Erythroblast (primary cell): ENCODE measurements at regions not wholly inside any gene's neighbourhood (a gene's known extent, or its start where the extent isn't known, plus 50 kb on each side); places are given as distances from the start of the nearest gene placed in this dataset.
A peak's percentile ranks its signal among the peaks of the same experiment; 100 is the strongest.

Source experiments
- DNase-seq, 2 experiments: peaks; one replicate each; lab custom pipeline; 2025; lab: John Stamatoyannopoulos, UW
- GATA1 ChIP-seq: IDR thresholded peaks from 2 replicates; pipeline ENCODE4 v1.6.1; 2011; ENCODE audit warnings: low read depth, mild to moderate bottlenecking, control low read depth, low read length, moderate library complexity
- POLR2A ChIP-seq: IDR thresholded peaks from 2 replicates; pipeline ENCODE4 v1.6.1; 2011; ENCODE audit warnings: mild to moderate bottlenecking, low read length

- TF ChIP-seq POLR2A, result no peak
- TF ChIP-seq GATA1, result no peak
- DNase-seq, result no peak
Observed at GRCh38 chr12:107490010-107490409, 195.6 kb upstream of the PWP1 start.

GRCh38 chr12:107491856-107492255 is 193.7 kb upstream of the PWP1 start:
- TF ChIP-seq POLR2A (no peak), GATA1 (no peak)
- DNase-seq, result no peak

GRCh38 chr12:107492393-107493134 is 193.0 kb upstream of the PWP1 start:
- TF ChIP-seq POLR2A (no peak), GATA1 (no peak)
- DNase-seq, result no peak

- TF ChIP-seq GATA1 (no peak), POLR2A (no peak)
- DNase-seq, result no peak
Observed at GRCh38 chr12:107493135-107493494, 192.5 kb upstream of the PWP1 start.

- no peak for DNase-seq
- no peak for TF ChIP-seq POLR2A
- no peak for TF ChIP-seq GATA1
Observed at GRCh38 chr12:107493666-107494065, 191.9 kb upstream of the PWP1 start.

- DNase-seq, result no peak
- TF ChIP-seq POLR2A (no peak), GATA1 (no peak)
Observed at GRCh38 chr12:107494331-107494730, 191.3 kb upstream of the PWP1 start.

- DNase-seq, result no peak
- TF ChIP-seq POLR2A, result no peak
- no peak for TF ChIP-seq GATA1
Observed at GRCh38 chr12:107495604-107496003, 190.0 kb upstream of the PWP1 start.

GRCh38 chr12:107497231-107497630 is 188.4 kb upstream of the PWP1 start:
- no peak for DNase-seq
- TF ChIP-seq POLR2A, result no peak
- no peak for TF ChIP-seq GATA1

- DNase-seq, result no peak
- TF ChIP-seq GATA1 (no peak), POLR2A (no peak)
Observed at GRCh38 chr12:107500307-107500706, 185.3 kb upstream of the PWP1 start.

- no peak for DNase-seq
- TF ChIP-seq POLR2A (no peak), GATA1 (no peak)
Observed at GRCh38 chr12:107501681-107502080, 183.9 kb upstream of the PWP1 start.

- peak in 1 of 2 experiments; percentile 17 for DNase-seq
- TF ChIP-seq POLR2A (no peak), GATA1 (no peak)
Observed at GRCh38 chr12:107503129-107503855, 182.3 kb upstream of the PWP1 start.

GRCh38 chr12:107503887-107504885 is 181.4 kb upstream of the PWP1 start:
- DNase-seq, result no peak
- TF ChIP-seq GATA1, result no peak

- DNase-seq, result no peak
- no peak for TF ChIP-seq GATA1
- TF ChIP-seq POLR2A, result no peak
Observed at GRCh38 chr12:107509421-107509820, 176.2 kb upstream of the PWP1 start.

GRCh38 chr12:107510211-107510610 is 175.4 kb upstream of the PWP1 start:
- no peak for TF ChIP-seq POLR2A
- no peak for TF ChIP-seq GATA1
- no peak for DNase-seq
